GM21528 (cell line): ENCODE measurements at regions not wholly inside any gene's neighbourhood (a gene's known extent, or its start where the extent isn't known, plus 50 kb on each side); places are given as distances from the start of the nearest gene placed in this dataset.
"Not testable (repeated sequence)": the region's sequence is repeated elsewhere in the genome, so short reads cannot be mapped to it uniquely, and the experiment has no call there.

Source experiments
- ATAC-seq: cut with Tn5 transposase; IDR thresholded peaks from one replicate; pipeline ENCODE4 v1.9.1; 2021; ENCODE audit warnings: mild to moderate bottlenecking, moderate library complexity; ENCODE audit not compliant: unreplicated experiment, low FRiP score

- no peak for ATAC-seq
These were observed 246.9 kb upstream of the GAS1 start for GRCh38 chr9:87193925-87194868.

- no peak for ATAC-seq
These were observed 248.0 kb upstream of the GAS1 start for GRCh38 chr9:87195306-87195705.

GRCh38 chr9:87197349-87198130 is 250.2 kb upstream of the GAS1 start:
- ATAC-seq = no peak

GRCh38 chr9:87198716-87199115 is 251.4 kb upstream of the GAS1 start:
- no peak for ATAC-seq

- ATAC-seq = no peak
These were observed 252.0 kb upstream of the GAS1 start for GRCh38 chr9:87199278-87199677.

GRCh38 chr9:87199782-87200181 is 252.5 kb upstream of the GAS1 start:
- no peak for ATAC-seq

- no peak for ATAC-seq
These were observed 254.0 kb upstream of the GAS1 start for GRCh38 chr9:87201351-87201751.

GRCh38 chr9:87206064-87206661 is 258.9 kb upstream of the GAS1 start:
- no peak for ATAC-seq

- ATAC-seq = not testable (repeated sequence)
These were observed 263.4 kb upstream of the GAS1 start for GRCh38 chr9:87210658-87211057.

GRCh38 chr9:87211669-87212068 is 264.4 kb upstream of the GAS1 start:
- no peak for ATAC-seq

- ATAC-seq = no peak
These were observed 265.3 kb upstream of the GAS1 start for GRCh38 chr9:87212605-87213021.

GRCh38 chr9:87213948-87214347 is 266.6 kb upstream of the GAS1 start:
- no peak for ATAC-seq

GRCh38 chr9:87214991-87215390 is 267.7 kb upstream of the GAS1 start:
- no peak for ATAC-seq

- no peak for ATAC-seq
These were observed 268.7 kb upstream of the GAS1 start for GRCh38 chr9:87216036-87216435.

GRCh38 chr9:87216897-87217455 is 269.7 kb upstream of the GAS1 start:
- ATAC-seq = no peak

GRCh38 chr9:87223392-87224246 is 274.0 kb upstream of the DAPK1 start:
- no peak for ATAC-seq

- no peak for ATAC-seq
These were observed 270.8 kb upstream of the DAPK1 start for GRCh38 chr9:87226896-87227295.

GRCh38 chr9:87227456-87227855 is 270.2 kb upstream of the DAPK1 start:
- ATAC-seq = no peak

GRCh38 chr9:87229108-87229507 is 268.6 kb upstream of the DAPK1 start:
- no peak for ATAC-seq

- ATAC-seq = no peak
These were observed 264.2 kb upstream of the DAPK1 start for GRCh38 chr9:87233431-87233830.
